HL-60 (cell line): ENCODE measurements at regions not wholly inside any gene's neighbourhood (a gene's known extent, or its start where the extent isn't known, plus 50 kb on each side); places are given as distances from the start of the nearest gene placed in this dataset.

Source experiments
- DNase-seq, 2 experiments: peaks; one replicate each; pipeline ENCODE4 v3.0.0-alpha.2; 2010 to 2020; ENCODE audit warnings: low read depth in 1 of 2, low spot score in 1 of 2
- H3K27ac ChIP-seq: fragments of 250-450 bp; sonication (Bioruptor Pico); replicated peaks from 2 replicates; pipeline ENCODE4 v1.5.1; 2020; ENCODE audit warnings: mild to moderate bottlenecking, moderate library complexity
- H3K27me3 ChIP-seq: fragments of 250-450 bp; sonication (Bioruptor Pico); 2 replicates; pipeline ENCODE4 v1.5.1; 2021; ENCODE audit warnings: mild to moderate bottlenecking, moderate library complexity; ENCODE audit not compliant: insufficient read depth, poor library complexity, severe bottlenecking
- H3K4me3 ChIP-seq: replicated peaks from 2 replicates; pipeline ENCODE4 v1.5.1; 2011; ENCODE audit warnings: mild to moderate bottlenecking, control low read depth, low read length; ENCODE audit not compliant: insufficient read depth
- GABPA ChIP-seq: IDR thresholded peaks from 2 replicates; pipeline ENCODE4 v1.6.1; 2012; ENCODE audit warnings: low read depth
- POLR2AphosphoS5 ChIP-seq: IDR thresholded peaks from 2 replicates; pipeline ENCODE4 v1.6.1; 2012; ENCODE audit warnings: low read depth
- SPI1 ChIP-seq: IDR thresholded peaks from 2 replicates; pipeline ENCODE4 v1.6.1; 2012; ENCODE audit warnings: low read depth, mild to moderate bottlenecking, borderline replicate concordance
- TF ChIP-seq, protein P1 (sequence below): IDR thresholded peaks from one replicate; pipeline ENCODE4 v1.5.1; 2011; ENCODE audit warnings: low read length, control low read depth, inconsistent platforms; ENCODE audit not compliant: insufficient read depth
- TF ChIP-seq, protein P2 (sequence below): IDR thresholded peaks from 2 replicates; pipeline ENCODE4 v1.6.1; 2012; ENCODE audit warnings: low read depth; ENCODE audit not compliant: insufficient replicate concordance

DNA sequence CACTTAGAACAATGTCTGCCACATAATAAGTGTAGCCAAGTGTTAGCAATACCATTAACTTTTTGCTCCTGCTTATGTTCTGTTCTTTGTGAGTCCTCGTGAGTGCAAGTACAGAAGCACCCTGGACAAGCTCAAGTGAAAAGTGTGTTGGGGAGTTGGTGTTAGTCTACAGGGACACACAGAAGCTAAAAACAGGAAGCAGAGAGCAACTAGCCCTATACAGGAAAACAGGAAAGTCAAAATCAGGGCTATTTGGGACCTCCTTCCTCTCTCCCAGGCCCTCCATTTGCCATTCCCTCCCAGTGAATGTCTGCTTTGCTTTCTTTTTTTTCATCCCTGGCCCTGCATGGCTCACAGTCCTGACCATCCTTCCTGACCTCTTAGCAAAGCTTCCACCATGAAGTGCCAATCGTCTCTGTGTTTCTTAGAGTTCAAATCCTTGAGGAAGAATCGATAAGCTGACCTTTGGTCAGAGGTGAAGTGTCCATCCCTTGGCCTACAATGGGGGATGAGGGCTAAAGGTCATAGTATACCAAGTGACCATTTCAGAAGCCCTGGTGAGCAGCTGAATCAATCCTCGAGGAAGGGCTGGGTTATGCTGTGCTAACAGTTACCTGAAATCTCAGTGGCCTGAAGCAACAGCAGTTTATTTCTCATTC lies 328.2 kb downstream of the SHQ1 start:
- no peak for TF ChIP-seq POLR2AphosphoS5
- no peak for TF ChIP-seq GABPA
- TF ChIP-seq, protein P1, sequence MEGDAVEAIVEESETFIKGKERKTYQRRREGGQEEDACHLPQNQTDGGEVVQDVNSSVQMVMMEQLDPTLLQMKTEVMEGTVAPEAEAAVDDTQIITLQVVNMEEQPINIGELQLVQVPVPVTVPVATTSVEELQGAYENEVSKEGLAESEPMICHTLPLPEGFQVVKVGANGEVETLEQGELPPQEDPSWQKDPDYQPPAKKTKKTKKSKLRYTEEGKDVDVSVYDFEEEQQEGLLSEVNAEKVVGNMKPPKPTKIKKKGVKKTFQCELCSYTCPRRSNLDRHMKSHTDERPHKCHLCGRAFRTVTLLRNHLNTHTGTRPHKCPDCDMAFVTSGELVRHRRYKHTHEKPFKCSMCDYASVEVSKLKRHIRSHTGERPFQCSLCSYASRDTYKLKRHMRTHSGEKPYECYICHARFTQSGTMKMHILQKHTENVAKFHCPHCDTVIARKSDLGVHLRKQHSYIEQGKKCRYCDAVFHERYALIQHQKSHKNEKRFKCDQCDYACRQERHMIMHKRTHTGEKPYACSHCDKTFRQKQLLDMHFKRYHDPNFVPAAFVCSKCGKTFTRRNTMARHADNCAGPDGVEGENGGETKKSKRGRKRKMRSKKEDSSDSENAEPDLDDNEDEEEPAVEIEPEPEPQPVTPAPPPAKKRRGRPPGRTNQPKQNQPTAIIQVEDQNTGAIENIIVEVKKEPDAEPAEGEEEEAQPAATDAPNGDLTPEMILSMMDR = no peak
- no peak; the same call in 1 of the 2 replicates for TF ChIP-seq SPI1
- TF ChIP-seq, protein P2, sequence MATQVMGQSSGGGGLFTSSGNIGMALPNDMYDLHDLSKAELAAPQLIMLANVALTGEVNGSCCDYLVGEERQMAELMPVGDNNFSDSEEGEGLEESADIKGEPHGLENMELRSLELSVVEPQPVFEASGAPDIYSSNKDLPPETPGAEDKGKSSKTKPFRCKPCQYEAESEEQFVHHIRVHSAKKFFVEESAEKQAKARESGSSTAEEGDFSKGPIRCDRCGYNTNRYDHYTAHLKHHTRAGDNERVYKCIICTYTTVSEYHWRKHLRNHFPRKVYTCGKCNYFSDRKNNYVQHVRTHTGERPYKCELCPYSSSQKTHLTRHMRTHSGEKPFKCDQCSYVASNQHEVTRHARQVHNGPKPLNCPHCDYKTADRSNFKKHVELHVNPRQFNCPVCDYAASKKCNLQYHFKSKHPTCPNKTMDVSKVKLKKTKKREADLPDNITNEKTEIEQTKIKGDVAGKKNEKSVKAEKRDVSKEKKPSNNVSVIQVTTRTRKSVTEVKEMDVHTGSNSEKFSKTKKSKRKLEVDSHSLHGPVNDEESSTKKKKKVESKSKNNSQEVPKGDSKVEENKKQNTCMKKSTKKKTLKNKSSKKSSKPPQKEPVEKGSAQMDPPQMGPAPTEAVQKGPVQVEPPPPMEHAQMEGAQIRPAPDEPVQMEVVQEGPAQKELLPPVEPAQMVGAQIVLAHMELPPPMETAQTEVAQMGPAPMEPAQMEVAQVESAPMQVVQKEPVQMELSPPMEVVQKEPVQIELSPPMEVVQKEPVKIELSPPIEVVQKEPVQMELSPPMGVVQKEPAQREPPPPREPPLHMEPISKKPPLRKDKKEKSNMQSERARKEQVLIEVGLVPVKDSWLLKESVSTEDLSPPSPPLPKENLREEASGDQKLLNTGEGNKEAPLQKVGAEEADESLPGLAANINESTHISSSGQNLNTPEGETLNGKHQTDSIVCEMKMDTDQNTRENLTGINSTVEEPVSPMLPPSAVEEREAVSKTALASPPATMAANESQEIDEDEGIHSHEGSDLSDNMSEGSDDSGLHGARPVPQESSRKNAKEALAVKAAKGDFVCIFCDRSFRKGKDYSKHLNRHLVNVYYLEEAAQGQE = no peak
- no peak overlapping the region for H3K4me3 ChIP-seq
- H3K27ac ChIP-seq = no peak overlapping the region
- H3K27me3 ChIP-seq = no peaks in the 10 kb centered on the region
- no peak for DNase-seq

DNA sequence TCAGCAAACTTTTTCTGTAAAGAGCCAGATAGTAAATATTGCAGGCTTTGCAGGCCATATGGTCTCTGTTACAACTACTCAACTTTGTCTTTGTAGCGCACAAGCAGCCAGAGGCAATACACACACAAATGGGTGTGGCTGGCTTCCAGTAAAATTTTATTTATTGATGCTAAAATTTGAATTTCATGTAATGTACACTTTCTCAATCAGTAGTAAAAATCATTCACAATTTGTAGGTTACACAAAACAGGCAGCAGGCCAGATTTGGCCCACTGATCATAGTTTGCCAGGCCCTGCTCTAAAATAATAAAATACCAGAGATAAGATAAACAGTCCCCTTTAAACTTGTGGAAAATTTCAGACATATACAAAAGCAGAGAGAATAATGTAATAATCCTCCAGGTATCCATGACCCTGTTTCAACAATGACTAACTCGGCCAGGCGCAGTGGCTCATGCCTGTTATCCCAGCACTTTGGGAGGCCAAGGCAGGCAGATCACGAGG lies 330.3 kb downstream of the SHQ1 start:
- no peak overlapping the region for H3K27ac ChIP-seq
- H3K27me3 ChIP-seq = no peaks in the 10 kb centered on the region
- DNase-seq = no peak
- no peak for TF ChIP-seq POLR2AphosphoS5
- no peak for TF ChIP-seq GABPA
- TF ChIP-seq, protein P1 = no peak
- no peak for TF ChIP-seq SPI1
- TF ChIP-seq, protein P2 = no peak
- no peak overlapping the region for H3K4me3 ChIP-seq

DNA sequence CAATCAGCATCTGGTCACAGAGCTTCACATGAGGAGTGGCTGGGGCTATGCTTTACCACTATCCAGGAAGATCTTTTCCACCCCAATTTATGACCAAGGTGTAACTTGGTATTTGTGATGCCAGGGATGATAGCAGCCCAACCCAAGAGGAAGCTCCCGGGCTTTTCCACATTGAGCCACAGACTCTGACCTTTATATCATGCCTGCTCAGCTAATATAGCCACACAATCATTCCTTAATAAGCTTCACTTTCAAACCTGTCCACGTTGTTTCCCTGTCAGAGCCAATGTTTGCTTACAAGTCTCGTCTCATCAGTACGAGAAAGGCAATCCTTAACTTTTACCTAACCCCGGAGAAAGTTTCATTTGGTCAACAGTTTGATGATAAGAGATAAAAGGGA lies 330.9 kb downstream of the SHQ1 start:
- no peak overlapping the region for H3K4me3 ChIP-seq
- TF ChIP-seq, protein P2 = no peak
- TF ChIP-seq GABPA (no peak), SPI1 (no peak), POLR2AphosphoS5 (no peak)
- TF ChIP-seq, protein P1 = no peak
- no peaks in the 10 kb centered on the region for H3K27me3 ChIP-seq
- no peak overlapping the region for H3K27ac ChIP-seq
- no peak for DNase-seq
